ENCODE measurements at regions not wholly inside any gene's neighbourhood (a gene's known extent, or its start where the extent isn't known, plus 50 kb on each side); places are given as distances from the start of the nearest gene placed in this dataset.

DNA sequence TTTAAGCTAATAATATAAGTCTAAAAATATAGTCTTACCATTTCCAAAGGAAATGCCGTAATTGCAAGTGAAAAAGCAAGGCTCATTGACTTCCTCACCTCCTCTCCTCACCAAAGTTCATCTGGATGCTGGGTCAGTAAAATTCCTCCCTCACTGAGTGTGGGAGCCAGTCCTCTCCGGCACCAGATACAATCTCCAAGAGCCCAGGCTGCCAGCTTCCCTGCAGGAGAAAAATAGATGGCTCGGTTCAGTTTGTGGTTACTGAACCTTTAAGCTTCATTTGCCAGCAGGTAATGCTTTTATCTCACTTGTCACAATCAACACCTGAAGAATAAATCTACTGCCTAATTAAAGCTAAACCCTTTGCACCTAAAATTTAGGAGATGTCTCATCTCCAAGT lies 115.3 kb upstream of the VLDLR start:
- TF ChIP-seq POLR2AphosphoS5 (IDR thresholded peaks at IDR 0.05; ENCODE audit: low read depth, low read length) (no peak), CTCF (IDR thresholded peaks at IDR 0.05) (no peak)

Data from Panc1 (cell line).